NCI-H510A treated with DMSO at 0.1 percent for 48 hours (cell line): ENCODE measurements at regions not wholly inside any gene's neighbourhood (a gene's known extent, or its start where the extent isn't known, plus 50 kb on each side); places are given as distances from the start of the nearest gene placed in this dataset.

Source experiments
- DNase-seq: peaks from one replicate; lab custom pipeline; 2025; lab: John Stamatoyannopoulos, UW

DNA sequence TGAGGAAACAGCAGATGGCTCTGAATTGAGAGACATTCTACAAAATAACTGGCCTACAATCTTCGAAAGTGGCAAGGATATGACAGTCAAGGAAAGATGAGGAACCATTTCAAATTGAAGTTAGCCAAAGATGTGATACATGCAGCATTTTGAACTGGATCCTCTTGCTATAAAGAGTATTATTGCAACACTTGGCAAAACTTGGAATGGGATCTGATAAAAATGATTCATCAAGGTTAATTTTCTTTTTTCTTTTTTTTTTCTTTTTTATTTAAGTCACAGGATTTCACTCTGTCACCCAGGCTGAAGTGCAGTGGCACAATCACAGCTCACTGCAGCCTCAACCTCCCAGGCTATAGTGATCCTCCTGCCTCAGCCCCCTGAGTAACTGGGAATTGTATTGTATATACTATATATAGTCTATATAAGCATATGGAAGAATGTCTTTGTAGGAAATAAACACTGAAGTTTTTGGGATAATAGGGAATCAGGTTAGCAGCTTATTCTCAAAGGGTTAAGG, 49.8 kb upstream of the GJA8 start:
- no peak for DNase-seq
